ENCODE measurements at regions not wholly inside any gene's neighbourhood (a gene's known extent, or its start where the extent isn't known, plus 50 kb on each side); places are given as distances from the start of the nearest gene placed in this dataset.
"Not testable (repeated sequence)": the region's sequence is repeated elsewhere in the genome, so short reads cannot be mapped to it uniquely, and the experiment has no call there.

- Mint-ChIP-seq H3K9me3 (no peaks in the 10 kb centered on the region), H3K27ac (no peak overlapping the region), H3K4me3 (no peak overlapping the region), H3K27me3 (no peaks in the 10 kb centered on the region), H3K36me3 (ENCODE audit: low read depth) (no peaks in the 10 kb centered on the region), H3K4me1 (ENCODE audit: low read depth) (no peaks in the 10 kb centered on the region)
- intact Hi-C loops (cut with micrococcal nuclease), result loop anchor here (5.0 kb wide), 1 partner anchor 517 kb away; no protein-coding TSS in a partner anchor
These were observed 193.1 kb upstream of the XIRP2 start for GRCh38 chr2:166695154-166695553.

GRCh38 chr2:166686057-166686456, 192.0 kb upstream of the SCN7A start:
- H3K27me3 Mint-ChIP-seq; H3K4me1 Mint-ChIP-seq (ENCODE audit: low read depth); H3K27ac Mint-ChIP-seq; H3K36me3 Mint-ChIP-seq (ENCODE audit: low read depth); H3K9me3 Mint-ChIP-seq; H3K4me3 Mint-ChIP-seq; intact Hi-C loops (cut with micrococcal nuclease): not testable (repeated sequence)

- no peak overlapping the region for H3K27ac Mint-ChIP-seq
- intact Hi-C loops (cut with micrococcal nuclease), result no loop called here
- no peaks in the 10 kb centered on the region for H3K9me3 Mint-ChIP-seq
- no peak overlapping the region for H3K4me3 Mint-ChIP-seq
- no peaks in the 10 kb centered on the region for H3K27me3 Mint-ChIP-seq
- no peaks in the 10 kb centered on the region for H3K36me3 Mint-ChIP-seq (ENCODE audit: low read depth)
- no peaks in the 10 kb centered on the region for H3K4me1 Mint-ChIP-seq (ENCODE audit: low read depth)
These were observed 183.9 kb upstream of the SCN7A start for GRCh38 chr2:166677996-166678395.

- Mint-ChIP-seq H3K27ac (no peak overlapping the region), H3K27me3 (no peaks in the 10 kb centered on the region), H3K36me3 (ENCODE audit: low read depth) (no peaks in the 10 kb centered on the region), H3K9me3 (no peaks in the 10 kb centered on the region), H3K4me3 (no peak overlapping the region), H3K4me1 (ENCODE audit: low read depth) (no peaks in the 10 kb centered on the region)
- intact Hi-C loops (cut with micrococcal nuclease), result no loop called here
These were observed 182.7 kb upstream of the SCN7A start for GRCh38 chr2:166676716-166677115.

- Mint-ChIP-seq H3K27me3 (no peaks in the 10 kb centered on the region), H3K36me3 (ENCODE audit: low read depth) (no peaks in the 10 kb centered on the region), H3K9me3 (no peaks in the 10 kb centered on the region), H3K4me1 (ENCODE audit: low read depth) (no peaks in the 10 kb centered on the region), H3K27ac (no peak overlapping the region), H3K4me3 (no peak overlapping the region)
- intact Hi-C loops (cut with micrococcal nuclease), result no loop called here
These were observed 181.5 kb upstream of the SCN7A start for GRCh38 chr2:166675553-166675952.

GRCh38 chr2:166673986-166674385, 179.9 kb upstream of the SCN7A start:
- Mint-ChIP-seq H3K4me3 (no peak overlapping the region), H3K9me3 (no peaks in the 10 kb centered on the region), H3K27ac (no peak overlapping the region), H3K4me1 (ENCODE audit: low read depth) (no peaks in the 10 kb centered on the region), H3K36me3 (ENCODE audit: low read depth) (no peaks in the 10 kb centered on the region), H3K27me3 (no peaks in the 10 kb centered on the region)
- intact Hi-C loops (cut with micrococcal nuclease), result no loop called here

- Mint-ChIP-seq H3K9me3 (no peaks in the 10 kb centered on the region), H3K36me3 (ENCODE audit: low read depth) (no peaks in the 10 kb centered on the region), H3K4me3 (no peak overlapping the region), H3K27me3 (no peaks in the 10 kb centered on the region), H3K27ac (no peak overlapping the region), H3K4me1 (ENCODE audit: low read depth) (no peaks in the 10 kb centered on the region)
- intact Hi-C loops (cut with micrococcal nuclease), result no loop called here
These were observed 177.8 kb upstream of the SCN7A start for GRCh38 chr2:166671801-166672200.

- Mint-ChIP-seq H3K9me3 (no peaks in the 10 kb centered on the region), H3K36me3 (ENCODE audit: low read depth) (no peaks in the 10 kb centered on the region), H3K27ac (no peak overlapping the region), H3K27me3 (no peaks in the 10 kb centered on the region), H3K4me1 (ENCODE audit: low read depth) (no peaks in the 10 kb centered on the region), H3K4me3 (no peak overlapping the region)
- intact Hi-C loops (cut with micrococcal nuclease), result no loop called here
These were observed 177.2 kb upstream of the SCN7A start for GRCh38 chr2:166671235-166671634.

GRCh38 chr2:166665991-166666940, 172.2 kb upstream of the SCN7A start:
- Mint-ChIP-seq H3K27ac (no peak overlapping the region), H3K27me3 (no peaks in the 10 kb centered on the region), H3K4me3 (no peak overlapping the region), H3K9me3 (no peaks in the 10 kb centered on the region), H3K36me3 (ENCODE audit: low read depth) (no peaks in the 10 kb centered on the region), H3K4me1 (ENCODE audit: low read depth) (no peaks in the 10 kb centered on the region)
- intact Hi-C loops (cut with micrococcal nuclease), result no loop called here

GRCh38 chr2:166661824-166662223, 167.8 kb upstream of the SCN7A start:
- intact Hi-C loops (cut with micrococcal nuclease), result no loop called here
- Mint-ChIP-seq H3K36me3 (ENCODE audit: low read depth) (no peaks in the 10 kb centered on the region), H3K4me1 (ENCODE audit: low read depth) (no peaks in the 10 kb centered on the region), H3K27me3 (no peaks in the 10 kb centered on the region), H3K9me3 (no peaks in the 10 kb centered on the region), H3K4me3 (no peak overlapping the region), H3K27ac (no peak overlapping the region)

GRCh38 chr2:166661391-166661790, 167.3 kb upstream of the SCN7A start:
- no peaks in the 10 kb centered on the region for H3K9me3 Mint-ChIP-seq
- intact Hi-C loops (cut with micrococcal nuclease), result no loop called here
- H3K27me3 Mint-ChIP-seq, result no peaks in the 10 kb centered on the region
- H3K27ac Mint-ChIP-seq, result no peak overlapping the region
- H3K36me3 Mint-ChIP-seq (ENCODE audit: low read depth), result no peaks in the 10 kb centered on the region
- H3K4me3 Mint-ChIP-seq, result no peak overlapping the region
- no peaks in the 10 kb centered on the region for H3K4me1 Mint-ChIP-seq (ENCODE audit: low read depth)

- Mint-ChIP-seq H3K27ac (no peak overlapping the region), H3K4me1 (ENCODE audit: low read depth) (no peaks in the 10 kb centered on the region), H3K9me3 (no peaks in the 10 kb centered on the region), H3K36me3 (ENCODE audit: low read depth) (no peaks in the 10 kb centered on the region), H3K27me3 (no peaks in the 10 kb centered on the region), H3K4me3 (no peak overlapping the region)
- intact Hi-C loops (cut with micrococcal nuclease), result no loop called here
These were observed 164.9 kb upstream of the SCN7A start for GRCh38 chr2:166658901-166659300.

GRCh38 chr2:166653185-166653813, 159.2 kb upstream of the SCN7A start:
- Mint-ChIP-seq H3K4me3 (no peak overlapping the region), H3K36me3 (ENCODE audit: low read depth) (no peaks in the 10 kb centered on the region), H3K27ac (no peak overlapping the region), H3K4me1 (ENCODE audit: low read depth) (no peaks in the 10 kb centered on the region), H3K9me3 (no peaks in the 10 kb centered on the region), H3K27me3 (no peaks in the 10 kb centered on the region)
- intact Hi-C loops (cut with micrococcal nuclease), result no loop called here

- intact Hi-C loops (cut with micrococcal nuclease), result no loop called here
- Mint-ChIP-seq H3K9me3 (no peaks in the 10 kb centered on the region), H3K4me1 (ENCODE audit: low read depth) (no peaks in the 10 kb centered on the region), H3K27me3 (no peaks in the 10 kb centered on the region), H3K27ac (no peak overlapping the region), H3K36me3 (ENCODE audit: low read depth) (no peaks in the 10 kb centered on the region), H3K4me3 (no peak overlapping the region)
These were observed 157.9 kb upstream of the SCN7A start for GRCh38 chr2:166651991-166652390.
